GM21723 (cell line): ENCODE measurements at regions not wholly inside any gene's neighbourhood (a gene's known extent, or its start where the extent isn't known, plus 50 kb on each side); places are given as distances from the start of the nearest gene placed in this dataset.

Experiments used
- ATAC-seq: cut with Tn5 transposase; IDR thresholded peaks from one replicate; pipeline ENCODE4 v1.9.1; 2021; ENCODE audit warnings: mild to moderate bottlenecking, moderate library complexity; ENCODE audit not compliant: unreplicated experiment

GRCh38 chr2:144333143-144333555 lies 186.8 kb downstream of the ZEB2 start:
- no peak for ATAC-seq

GRCh38 chr2:144332356-144333142 lies 187.4 kb downstream of the ZEB2 start:
- ATAC-seq, result peak; percentile 93

- ATAC-seq, result peak; percentile 77
These were observed 188.1 kb downstream of the ZEB2 start for GRCh38 chr2:144331674-144332355.

- no peak for ATAC-seq
These were observed 188.8 kb downstream of the ZEB2 start for GRCh38 chr2:144330951-144331673.

- no peak for ATAC-seq
These were observed 190.4 kb downstream of the ZEB2 start for GRCh38 chr2:144329472-144329871.

- no peak for ATAC-seq
These were observed 191.0 kb downstream of the ZEB2 start for GRCh38 chr2:144328938-144329337.

- no peak for ATAC-seq
These were observed 193.1 kb downstream of the ZEB2 start for GRCh38 chr2:144326825-144327224.

- ATAC-seq, result peak; percentile 60
These were observed 194.8 kb downstream of the ZEB2 start for GRCh38 chr2:144325086-144325485.

GRCh38 chr2:144324446-144325045 lies 195.4 kb downstream of the ZEB2 start:
- ATAC-seq, result peak; percentile 40

- peak; percentile 60 for ATAC-seq
These were observed 196.0 kb downstream of the ZEB2 start for GRCh38 chr2:144323946-144324345.

GRCh38 chr2:144322379-144322778 lies 197.5 kb downstream of the ZEB2 start:
- ATAC-seq, result no peak

GRCh38 chr2:144320491-144320890 lies 199.4 kb downstream of the ZEB2 start:
- ATAC-seq, result no peak

GRCh38 chr2:144317071-144317738 lies 202.7 kb downstream of the ZEB2 start:
- no peak for ATAC-seq

- no peak for ATAC-seq
These were observed 208.9 kb downstream of the ZEB2 start for GRCh38 chr2:144310889-144311608.

GRCh38 chr2:144310484-144310883 lies 209.4 kb downstream of the ZEB2 start:
- no peak for ATAC-seq

- no peak for ATAC-seq
These were observed 212.2 kb downstream of the ZEB2 start for GRCh38 chr2:144307711-144308110.

GRCh38 chr2:144304202-144304601 lies 215.7 kb downstream of the ZEB2 start:
- no peak for ATAC-seq

- no peak for ATAC-seq
These were observed 219.3 kb downstream of the ZEB2 start for GRCh38 chr2:144300632-144301031.

GRCh38 chr2:144290276-144290675 lies 229.6 kb downstream of the ZEB2 start:
- ATAC-seq, result no peak

GRCh38 chr2:144288438-144288837 lies 231.5 kb downstream of the ZEB2 start:
- no peak for ATAC-seq
